GM23248 (cell line): ENCODE measurements at regions not wholly inside any gene's neighbourhood (a gene's known extent, or its start where the extent isn't known, plus 50 kb on each side); places are given as distances from the start of the nearest gene placed in this dataset.

Experiments used
- DNase-seq: peaks from one replicate; pipeline ENCODE4 v3.0.0-alpha.2; 2015
- H2AFZ ChIP-seq: fragments of 200-600 bp; sonication (generic); 2 replicates; pipeline ENCODE4 v1.6.1; 2016; ENCODE audit warnings: antibody characterized with exemption
- H3F3A ChIP-seq: fragments of 200-600 bp; sonication (generic); 2 replicates; pipeline ENCODE4 v1.6.1; 2016; ENCODE audit warnings: mild to moderate bottlenecking, antibody characterized with exemption, mixed run types; ENCODE audit not compliant: insufficient read depth
- H3K27ac ChIP-seq: fragments of 200-600 bp; sonication (generic); 2 replicates; pipeline ENCODE4 v1.5.1; 2016; ENCODE audit warnings: mild to moderate bottlenecking
- H3K27me3 ChIP-seq: fragments of 200-600 bp; sonication (generic); replicated peaks from 2 replicates; pipeline ENCODE4 v1.6.1; 2016; ENCODE audit warnings: mild to moderate bottlenecking; ENCODE audit not compliant: insufficient read depth
- H3K36me3 ChIP-seq: fragments of 200-600 bp; sonication (generic); 2 replicates; pipeline ENCODE4 v1.6.1; 2016; ENCODE audit warnings: low read depth, mild to moderate bottlenecking
- H3K4me1 ChIP-seq: fragments of 200-600 bp; sonication (generic); 2 replicates; pipeline ENCODE4 v1.6.1; 2016; ENCODE audit warnings: mild to moderate bottlenecking; ENCODE audit not compliant: insufficient read depth
- H3K4me2 ChIP-seq: fragments of 200-600 bp; sonication (generic); one replicate; pipeline ENCODE4 v1.6.1; 2016; ENCODE audit warnings: mild to moderate bottlenecking; ENCODE audit not compliant: unreplicated experiment
- H3K4me3 ChIP-seq: fragments of 200-600 bp; sonication (generic); 2 replicates; pipeline ENCODE4 v1.5.1; 2016; ENCODE audit warnings: mild to moderate bottlenecking
- H3K79me2 ChIP-seq: fragments of 200-600 bp; sonication (generic); 2 replicates; pipeline ENCODE4 v1.6.1; 2016; ENCODE audit warnings: mild to moderate bottlenecking; ENCODE audit not compliant: insufficient read depth
- H3K9ac ChIP-seq: fragments of 200-600 bp; sonication (generic); 2 replicates; pipeline ENCODE4 v1.6.1; 2016; ENCODE audit warnings: mild to moderate bottlenecking
- H3K9me2 ChIP-seq: fragments of 200-600 bp; sonication (generic); 2 replicates; pipeline ENCODE4 v1.6.1; 2016; ENCODE audit warnings: mixed run types, mild to moderate bottlenecking, moderate library complexity; ENCODE audit not compliant: insufficient read depth
- H3K9me3 ChIP-seq: fragments of 200-600 bp; sonication (generic); one replicate; pipeline ENCODE4 v1.6.1; 2017; ENCODE audit warnings: low read depth
- H4K20me1 ChIP-seq: fragments of 200-600 bp; sonication (generic); 2 replicates; pipeline ENCODE4 v1.6.0; 2016; ENCODE audit not compliant: insufficient read depth
- EZH2 ChIP-seq: fragments of 200-600 bp; sonication (generic); IDR thresholded peaks from 2 replicates; pipeline ENCODE4 v1.6.1; 2018; ENCODE audit warnings: antibody characterized with exemption, mild to moderate bottlenecking; ENCODE audit not compliant: insufficient read depth, poor library complexity, severe bottlenecking
- EZH2phosphoT487 ChIP-seq: fragments of 200-600 bp; sonication (generic); IDR thresholded peaks from 2 replicates; pipeline ENCODE4 v1.6.1; 2018; ENCODE audit warnings: antibody characterized with exemption, moderate library complexity, mild to moderate bottlenecking, low read depth; ENCODE audit not compliant: insufficient read depth
- WGBS, 2 experiments: methylation state at CpG; one replicate each; pipeline ENCODE4 v1.1.6; 2015 to 2017; ENCODE audit warnings: low lambda C conversion rate in 2 of 2, low coverage in 1 of 2; ENCODE audit errors: missing lambda C conversion rate in 2 of 2; 5-methylcytosine and 5-hydroxymethylcytosine counted together
- in situ Hi-C: fragments of 300-500 bp; cut with MboI; formaldehyde crosslinking; loops from 2 replicates; pipeline ENCODE4 v1.15.0; 2020

DNA sequence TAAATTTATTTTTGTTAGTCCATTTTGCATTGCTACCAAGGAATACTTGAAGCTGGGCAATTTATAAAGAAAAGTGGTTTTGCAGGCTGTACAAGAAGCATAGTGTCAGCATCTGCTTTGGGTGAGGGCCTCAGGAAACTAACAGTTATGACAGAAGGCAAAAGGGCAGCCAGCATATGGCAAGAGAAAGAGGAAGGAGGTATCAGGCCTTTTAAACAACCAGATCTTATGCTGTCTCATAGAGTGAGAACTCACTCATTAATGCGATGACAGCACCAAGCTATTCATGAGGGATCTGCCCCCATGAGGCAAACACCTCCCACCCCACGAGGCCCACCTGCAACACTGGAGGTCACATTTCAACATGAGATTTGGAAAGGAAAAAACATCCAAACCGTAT lies 898.4 kb downstream of the KCNT2 start:
- H3K27ac ChIP-seq, result no peak overlapping the region
- no peaks in the 10 kb centered on the region for H3K9me2 ChIP-seq
- peaks cover 6% of the 10 kb centered on the region; the same call in 1 of the 2 replicates for H3F3A ChIP-seq
- H3K9me3 ChIP-seq, result no peaks in the 10 kb centered on the region
- H3K4me2 ChIP-seq, result no peak overlapping the region
- 60 to 68% methylated on average over 3 of the region's 3 CpGs for WGBS, 2 experiments
- no peak overlapping the region for H3K4me3 ChIP-seq
- no peak overlapping the region for H3K9ac ChIP-seq
- peaks cover 11% of the 10 kb centered on the region for H3K4me1 ChIP-seq
- H4K20me1 ChIP-seq, result no peaks in the 10 kb centered on the region
- no peaks in the 10 kb centered on the region for H3K79me2 ChIP-seq
- H2AFZ ChIP-seq, result no peak overlapping the region
- no peaks in the 10 kb centered on the region for H3K27me3 ChIP-seq
- DNase-seq, result no peak
- TF ChIP-seq EZH2phosphoT487 (no peak), EZH2 (no peak)
- in situ Hi-C loops, result no loop called here
- no peaks in the 10 kb centered on the region for H3K36me3 ChIP-seq

- H3F3A ChIP-seq, result no peaks in the 10 kb centered on the region
- H3K27ac ChIP-seq, result no peak overlapping the region
- in situ Hi-C loops, result no loop called here
- H4K20me1 ChIP-seq, result no peaks in the 10 kb centered on the region
- no peak for DNase-seq
- H3K27me3 ChIP-seq, result no peaks in the 10 kb centered on the region
- no peaks in the 10 kb centered on the region for H3K36me3 ChIP-seq
- TF ChIP-seq EZH2 (no peak), EZH2phosphoT487 (no peak)
- H3K9ac ChIP-seq, result no peak overlapping the region
- no peaks in the 10 kb centered on the region for H3K9me2 ChIP-seq
- no peak overlapping the region for H3K4me3 ChIP-seq
- no peak overlapping the region for H3K4me2 ChIP-seq
- no peaks in the 10 kb centered on the region for H3K4me1 ChIP-seq
- no peak overlapping the region for H2AFZ ChIP-seq
- H3K79me2 ChIP-seq, result no peaks in the 10 kb centered on the region
- WGBS, 2 experiments, result 82 to 88% methylated on average over 2 of the region's 2 CpGs
- H3K9me3 ChIP-seq, result no peaks in the 10 kb centered on the region
These were observed 904.2 kb downstream of the KCNT2 start for GRCh38 chr1:195704028-195704427.

DNA sequence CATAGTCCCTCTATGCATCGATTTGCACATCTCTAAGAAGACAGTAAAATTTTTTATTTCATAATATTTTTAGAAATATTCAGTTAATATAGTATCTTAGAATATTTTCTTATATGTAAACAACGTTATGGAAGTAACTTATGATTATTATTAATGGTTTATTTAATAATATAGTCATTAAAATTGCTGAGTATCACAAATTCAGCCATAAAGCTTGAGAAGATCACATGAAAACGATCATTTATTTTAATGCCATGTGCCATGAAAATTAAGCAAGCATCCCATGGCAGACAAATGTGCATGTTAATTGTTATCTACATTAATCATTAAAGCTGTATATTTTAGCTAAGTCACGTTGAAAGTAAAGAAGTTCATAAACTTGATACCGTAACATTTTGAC lies 907.1 kb downstream of the KCNT2 start:
- no peak for DNase-seq

DNA sequence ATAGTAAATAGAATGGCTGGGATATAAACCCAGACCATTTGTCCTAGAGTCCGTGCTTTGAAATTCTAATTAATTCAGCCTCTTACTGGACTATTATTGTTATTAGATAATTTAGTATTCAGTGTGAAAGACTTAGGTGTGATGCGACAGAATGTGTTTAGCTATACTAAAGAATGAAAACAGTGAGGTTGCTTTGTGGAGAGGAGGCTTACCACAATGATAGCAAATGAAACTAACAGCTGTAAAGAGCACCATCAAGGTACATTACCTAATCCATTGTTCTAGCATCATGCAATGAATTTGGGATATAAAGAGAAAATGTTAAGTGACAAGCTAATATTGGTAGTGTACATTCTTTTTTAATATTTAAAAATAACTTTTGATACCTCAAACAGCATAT lies 911.1 kb downstream of the KCNT2 start:
- Histone ChIP-seq H3K9me3 (no peaks in the 10 kb centered on the region), H3K4me2 (no peak overlapping the region), H3K4me1 (no peaks in the 10 kb centered on the region), H3K27ac (no peak overlapping the region), H3F3A (no peaks in the 10 kb centered on the region), H3K36me3 (no peaks in the 10 kb centered on the region), H3K79me2 (no peaks in the 10 kb centered on the region), H2AFZ (no peak overlapping the region), H3K9me2 (no peaks in the 10 kb centered on the region), H4K20me1 (no peaks in the 10 kb centered on the region), H3K4me3 (no peak overlapping the region), H3K9ac (no peak overlapping the region), H3K27me3 (no peaks in the 10 kb centered on the region)
- no peak for DNase-seq
- in situ Hi-C loops, result no loop called here
- TF ChIP-seq EZH2phosphoT487, result no peak
- 86 to 94% methylated on average over 2 of the region's 2 CpGs for WGBS, 2 experiments

More for the DNA sequence above, 907.1 kb downstream of the KCNT2 start:
- Histone ChIP-seq H4K20me1 (no peaks in the 10 kb centered on the region), H3K79me2 (no peaks in the 10 kb centered on the region), H3K27ac (no peak overlapping the region), H3K9me3 (no peaks in the 10 kb centered on the region), H2AFZ (no peak overlapping the region), H3K4me3 (no peak overlapping the region), H3K4me2 (no peak overlapping the region), H3K9ac (no peak overlapping the region), H3K36me3 (no peaks in the 10 kb centered on the region), H3F3A (no peaks in the 10 kb centered on the region), H3K9me2 (no peaks in the 10 kb centered on the region), H3K4me1 (no peaks in the 10 kb centered on the region), H3K27me3 (no peaks in the 10 kb centered on the region)
- 65 to 67% methylated on average over 5 of the region's 5 CpGs for WGBS, 2 experiments
- TF ChIP-seq EZH2 (no peak), EZH2phosphoT487 (no peak)
- in situ Hi-C loops, result no loop called here

- Histone ChIP-seq H3K4me1 (no peaks in the 10 kb centered on the region), H3K79me2 (no peaks in the 10 kb centered on the region), H3K27ac (no peak overlapping the region), H4K20me1 (no peaks in the 10 kb centered on the region), H3K4me3 (no peak overlapping the region), H3K4me2 (no peak overlapping the region), H3K9me2 (no peaks in the 10 kb centered on the region), H3F3A (no peaks in the 10 kb centered on the region), H3K9me3 (no peaks in the 10 kb centered on the region), H3K9ac (no peak overlapping the region), H3K27me3 (no peaks in the 10 kb centered on the region), H3K36me3 (no peaks in the 10 kb centered on the region), H2AFZ (peak overlapping the region; percentile 54)
- WGBS, 2 experiments, result 33 to 35% methylated on average over 3 of the region's 3 CpGs
- TF ChIP-seq EZH2phosphoT487, result no peak
- TF ChIP-seq EZH2, result no peak
- in situ Hi-C loops, result no loop called here
- no peak for DNase-seq
These were observed 921.5 kb downstream of the KCNT2 start for GRCh38 chr1:195686764-195687163.
